IMR-90 (cell line): ENCODE measurements at regions not wholly inside any gene's neighbourhood (a gene's known extent, or its start where the extent isn't known, plus 50 kb on each side); places are given as distances from the start of the nearest gene placed in this dataset.

Source experiments
- ATAC-seq: fragments of 200-7000 bp; cut with Tn5 transposase; 2 replicates; pipeline ENCODE4 v1.9.1; 2020; ENCODE audit warnings: low read depth, mild to moderate bottlenecking, moderate library complexity
- BruUV-seq: library from RNA; stranded (reverse); fragments of 400-500 nt; replicated peaks from 2 replicates; lab custom pipeline; 2021; lab: Mats Ljungman, UMichigan
- CTCF ChIA-PET: fragments of 300-600 bp; formaldehyde crosslinking; extraction: SDS; loops from one replicate; lab custom pipeline; 2021; ENCODE audit warnings: antibody characterized with exemption; lab: Yijun Ruan, JAX
- POLR2A ChIA-PET: fragments of 300-600 bp; sonication (Branson Sonifier 250); formaldehyde crosslinking; loops from one replicate; lab custom pipeline; 2022; ENCODE audit warnings: antibody characterized with exemption; ENCODE audit not compliant: unreplicated experiment; lab: Charles Lee
- DNase-seq: peaks from one replicate; pipeline ENCODE4 v3.0.0; 2013
- H2AFZ ChIP-seq: replicated peaks from 2 replicates; pipeline ENCODE3; 2013; ENCODE audit warnings: low read length, mild to moderate bottlenecking; ENCODE audit not compliant: poor library complexity
- H2AK5ac ChIP-seq: 2 replicates; pipeline ENCODE4 v1.6.1; 2013; ENCODE audit warnings: low read depth, low read length, inconsistent platforms
- H2AK9ac ChIP-seq: replicated peaks from 2 replicates; pipeline ENCODE3; 2013; ENCODE audit warnings: mild to moderate bottlenecking, low read depth, low read length, moderate library complexity; ENCODE audit not compliant: poor library complexity
- H2BK120ac ChIP-seq: 2 replicates; pipeline ENCODE4 v1.6.1; 2013; ENCODE audit warnings: low read depth, low read length, inconsistent platforms
- H2BK15ac ChIP-seq: 3 replicates; pipeline ENCODE4 v1.6.1; 2013; ENCODE audit warnings: low read depth, low read length, inconsistent platforms
- H2BK20ac ChIP-seq: 2 replicates; pipeline ENCODE4 v1.6.1; 2013; ENCODE audit warnings: low read depth, mild to moderate bottlenecking, inconsistent platforms, low read length, moderate library complexity
- H2BK5ac ChIP-seq: 2 replicates; pipeline ENCODE4 v1.6.1; 2013; ENCODE audit warnings: mild to moderate bottlenecking, low read depth, low read length, inconsistent platforms; ENCODE audit not compliant: poor library complexity, severe bottlenecking
- H3K14ac ChIP-seq: replicated peaks from 2 replicates; pipeline ENCODE4 v1.6.1; 2013; ENCODE audit warnings: low read depth, low read length, inconsistent platforms
- H3K18ac ChIP-seq: 2 replicates; pipeline ENCODE4 v1.6.1; 2013; ENCODE audit warnings: low read depth, low read length, control low read depth
- H3K23ac ChIP-seq: 2 replicates; pipeline ENCODE4 v1.6.1; 2013; ENCODE audit warnings: low read depth, low read length, inconsistent platforms
- H3K27ac ChIP-seq: 2 replicates; pipeline ENCODE4 v1.5.1; 2013; ENCODE audit warnings: mild to moderate bottlenecking, control low read depth, low read length; ENCODE audit not compliant: insufficient read depth
- H3K27me3 ChIP-seq: 2 replicates; pipeline ENCODE4 v1.6.1; 2013; ENCODE audit warnings: low read length; ENCODE audit not compliant: control insufficient read depth, insufficient read depth
- H3K36me3 ChIP-seq: 2 replicates; pipeline ENCODE4 v1.6.1; 2013; ENCODE audit warnings: low read length, mixed read lengths; ENCODE audit not compliant: control insufficient read depth, insufficient read depth
- H3K4ac ChIP-seq: 2 replicates; pipeline ENCODE4 v1.6.1; 2013; ENCODE audit warnings: low read depth, low read length, inconsistent platforms
- H3K4me1 ChIP-seq: 2 replicates; pipeline ENCODE4 v1.6.1; 2013; ENCODE audit warnings: low read length, mixed read lengths; ENCODE audit not compliant: control insufficient read depth, insufficient read depth
- H3K4me2 ChIP-seq: 2 replicates; pipeline ENCODE4 v1.6.1; 2013; ENCODE audit warnings: low read depth, mild to moderate bottlenecking, control low read depth, low read length, moderate library complexity
- H3K4me3 ChIP-seq: 2 replicates; pipeline ENCODE4 v1.5.1; 2013; ENCODE audit warnings: low read depth, mild to moderate bottlenecking, control low read depth, low read length, moderate library complexity; ENCODE audit not compliant: insufficient read depth
- H3K56ac ChIP-seq: 2 replicates; pipeline ENCODE4 v1.6.1; 2013; ENCODE audit warnings: low read length, inconsistent platforms; ENCODE audit not compliant: insufficient read depth; ENCODE audit errors: extremely low read depth
- H3K79me1 ChIP-seq, 2 experiments: 2 replicates each; pipeline ENCODE4 v1.6.1; 2013; ENCODE audit warnings: low read length in 2 of 2, inconsistent platforms in 1 of 2, low read depth in 1 of 2
- H3K9ac ChIP-seq: 2 replicates; pipeline ENCODE4 v1.6.1; 2013; ENCODE audit warnings: low read depth, low read length, control low read depth
- H3K9me1 ChIP-seq: 2 replicates; pipeline ENCODE4 v1.6.1; 2013; ENCODE audit warnings: low read length, inconsistent platforms; ENCODE audit not compliant: insufficient read depth
- H3K9me3 ChIP-seq: 2 replicates; pipeline ENCODE4 v1.6.1; 2013; ENCODE audit warnings: low read length; ENCODE audit not compliant: control insufficient read depth, insufficient read depth
- H4K20me1 ChIP-seq: 2 replicates; pipeline ENCODE4 v1.6.1; 2013; ENCODE audit warnings: low read length, inconsistent platforms; ENCODE audit not compliant: insufficient read depth
- H4K5ac ChIP-seq: 2 replicates; pipeline ENCODE4 v1.6.1; 2013; ENCODE audit warnings: mild to moderate bottlenecking, low read depth, low read length, control low read depth
- H4K8ac ChIP-seq, 2 experiments: 2 replicates each; pipeline ENCODE4 v1.6.1; 2013; ENCODE audit warnings: low read depth in 2 of 2, low read length in 2 of 2, control low read depth in 1 of 2, inconsistent platforms in 1 of 2
- H4K91ac ChIP-seq: 2 replicates; pipeline ENCODE4 v1.6.1; 2013; ENCODE audit warnings: low read depth, low read length, inconsistent platforms; ENCODE audit not compliant: insufficient read depth
- BHLHE40 ChIP-seq: fragments of 150-350 bp; IDR thresholded peaks from 2 replicates; pipeline ENCODE4 v1.6.1; 2016; ENCODE audit warnings: mild to moderate bottlenecking, low read depth, low read length
- CEBPB ChIP-seq: IDR thresholded peaks from 2 replicates; pipeline ENCODE4 v1.6.1; 2012; ENCODE audit warnings: low read depth, low read length, improper control_type of control experiment
- CHD1 ChIP-seq: IDR thresholded peaks from 2 replicates; pipeline ENCODE4 v1.6.1; 2012; ENCODE audit warnings: low read depth, low read length, improper control_type of control experiment
- CTCF ChIP-seq: conservative IDR thresholded peaks from 2 replicates; pipeline ENCODE4 v1.5.1; 2012; ENCODE audit warnings: mild to moderate bottlenecking, low read depth, low read length, improper control_type of control experiment
- ELK1 ChIP-seq: fragments of 150-350 bp; IDR thresholded peaks from 2 replicates; pipeline ENCODE4 v1.6.1; 2016; ENCODE audit warnings: low read depth, mild to moderate bottlenecking, low read length, moderate library complexity, borderline replicate concordance
- FOS ChIP-seq: fragments of 150-350 bp; IDR thresholded peaks from 2 replicates; pipeline ENCODE4 v1.6.1; 2016; ENCODE audit warnings: low read depth, low read length
- MAZ ChIP-seq: IDR thresholded peaks from 2 replicates; pipeline ENCODE4 v1.6.1; 2012; ENCODE audit warnings: low read depth, mild to moderate bottlenecking, low read length, improper control_type of control experiment, moderate library complexity, borderline replicate concordance
- MXI1 ChIP-seq: IDR thresholded peaks from 2 replicates; pipeline ENCODE4 v1.6.1; 2012; ENCODE audit warnings: low read depth, mild to moderate bottlenecking, low read length, moderate library complexity, borderline replicate concordance
- NFE2L2 ChIP-seq: fragments of 150-350 bp; IDR thresholded peaks from 2 replicates; pipeline ENCODE4 v1.6.1; 2016; ENCODE audit warnings: low read depth, mild to moderate bottlenecking, low read length
- POLR2A ChIP-seq: IDR thresholded peaks from 2 replicates; pipeline ENCODE4 v1.6.1; 2012; ENCODE audit warnings: mild to moderate bottlenecking, low read depth, low read length
- RAD21 ChIP-seq: IDR thresholded peaks from 2 replicates; pipeline ENCODE4 v1.6.1; 2012; ENCODE audit warnings: low read length, improper control_type of control experiment
- RCOR1 ChIP-seq: IDR thresholded peaks from 2 replicates; pipeline ENCODE4 v1.6.1; 2012; ENCODE audit warnings: mild to moderate bottlenecking, low read length, improper control_type of control experiment; ENCODE audit not compliant: insufficient replicate concordance
- RFX5 ChIP-seq: IDR thresholded peaks from 2 replicates; pipeline ENCODE4 v1.8.0; 2012; ENCODE audit warnings: low read depth, mild to moderate bottlenecking, low read length, moderate library complexity
- SMC3 ChIP-seq: fragments of 150-350 bp; IDR thresholded peaks from 2 replicates; pipeline ENCODE4 v1.6.1; 2016; ENCODE audit warnings: low read depth, mild to moderate bottlenecking, antibody characterized with exemption, low read length, moderate library complexity
- USF2 ChIP-seq: fragments of 150-350 bp; IDR thresholded peaks from 2 replicates; pipeline ENCODE4 v1.6.1; 2017; ENCODE audit warnings: mild to moderate bottlenecking, antibody characterized with exemption, low read length, low read depth
- WGBS, 2 experiments: methylation state at CpG; one replicate each; pipeline versions ENCODE4 v1.1.5 to v1.1.7; 2013; ENCODE audit warnings: missing lambda C conversion rate in 2 of 2; ENCODE audit not compliant: insufficient read length in 1 of 2; ENCODE audit errors: extremely low coverage in 2 of 2; 5-methylcytosine and 5-hydroxymethylcytosine counted together
- dilution Hi-C: fragments of 300-500 bp; cut with HindIII; formaldehyde crosslinking; loops from one replicate; pipeline ENCODE4 v1.14.3; 2018; ENCODE audit warnings: low sequenced_read_pairs; ENCODE audit not compliant: unreplicated experiment
- in situ Hi-C: fragments of 300-500 bp; cut with MboI; formaldehyde crosslinking; loops from 3 replicates; pipeline ENCODE4 v1.14.3; 2019; ENCODE audit warnings: low sequenced_read_pairs, inconsistent platforms, mixed read lengths
- intact Hi-C: fragments of 100-400 bp; cut with micrococcal nuclease; formaldehyde crosslinking; loops from 2 replicates; pipeline ENCODE4 v1.10.0; 2022

GRCh38 chr17:69907132-69907847 is 167.7 kb upstream of the KCNJ16 start:
- no peak overlapping the region; the same call in 1 of the 2 replicates for H3K4me2 ChIP-seq
- H3K4me1 ChIP-seq, result peaks cover 3% of the 10 kb centered on the region; the same call in 1 of the 2 replicates
- intact Hi-C loops, result no loop called here
- H4K91ac ChIP-seq, result no peak overlapping the region
- H3K4me3 ChIP-seq, result no peak overlapping the region
- peak overlapping the region; percentile 24; the same call in 1 of the 2 replicates for H3K18ac ChIP-seq
- H4K20me1 ChIP-seq, result no peaks in the 10 kb centered on the region
- H2AK5ac ChIP-seq, result no peak overlapping the region
- DNase-seq (no peak), ATAC-seq (peak; percentile 40)
- ChIA-PET CTCF (interaction anchor here (0.6 to 0.7 kb wide), 8 partner anchors 17 to 298 kb away, joined by 3 to 5 read pairs (median 4); no protein-coding TSS in a partner anchor), POLR2A (no interaction called here)
- no peaks in the 10 kb centered on the region for H3K9me3 ChIP-seq
- H3K14ac ChIP-seq, result no peak overlapping the region
- no peak overlapping the region for H2AFZ ChIP-seq
- H4K8ac ChIP-seq, result no peak overlapping the region
- H2AK9ac ChIP-seq, result no peak overlapping the region
- no peak overlapping the region for H2BK5ac ChIP-seq
- H2BK15ac ChIP-seq, result no peak overlapping the region
- BruUV-seq, result no TSS peak
- no peaks in the 10 kb centered on the region; the same call in 1 of the 2 replicates for H3K27me3 ChIP-seq
- H3K23ac ChIP-seq, result no peak overlapping the region
- no peak overlapping the region; the same call in 1 of the 2 replicates for H4K5ac ChIP-seq
- in situ Hi-C loops, result no loop called here
- dilution Hi-C loops, result no loop called here
- no peak overlapping the region for H3K56ac ChIP-seq
- H3K4ac ChIP-seq, result no peak overlapping the region
- H2BK120ac ChIP-seq, result no peak overlapping the region
- no peaks in the 10 kb centered on the region for H3K9me1 ChIP-seq
- H3K36me3 ChIP-seq, result no peaks in the 10 kb centered on the region
- H3K79me1 ChIP-seq, result no peaks in the 10 kb centered on the region
- peak overlapping the region; percentile 33; the same call in 1 of the 2 replicates for H3K9ac ChIP-seq
- 0 out of 2 replicates have a peak overlapping the region, but pooled peaks have one; percentile 22 for H2BK20ac ChIP-seq
- H3K27ac ChIP-seq, result no peak overlapping the region
- WGBS, 2 experiments, result no CpG with 5 or more reads among the region's 11 CpGs
- TF ChIP-seq BHLHE40 (no peak), RCOR1 (no peak), USF2 (no peak), NFE2L2 (no peak), RFX5 (no peak), CTCF (no peak), CHD1 (no peak), MXI1 (no peak), ELK1 (no peak), SMC3 (no peak), POLR2A (no peak), MAZ (no peak), RAD21 (no peak), CEBPB (no peak), FOS (no peak)
